Glomerular endothelial cell (primary cell): ENCODE measurements at regions not wholly inside any gene's neighbourhood (a gene's known extent, or its start where the extent isn't known, plus 50 kb on each side); places are given as distances from the start of the nearest gene placed in this dataset.
"Not testable (repeated sequence)": the region's sequence is repeated elsewhere in the genome, so short reads cannot be mapped to it uniquely, and the experiment has no call there.

Experiments used
- DNase-seq: peaks from one replicate; pipeline ENCODE4 v3.0.0-alpha.2; 2011; ENCODE audit warnings: low read depth, low spot score; ENCODE audit errors: extremely low read depth

GRCh38 chr12:20009965-20010364 lies 358.4 kb upstream of the PDE3A start:
- not testable (repeated sequence) for DNase-seq

- DNase-seq, result no peak
These were observed 357.1 kb upstream of the PDE3A start for GRCh38 chr12:20011200-20011599.

- no peak for DNase-seq
These were observed 350.5 kb upstream of the PDE3A start for GRCh38 chr12:20017802-20018201.

DNA sequence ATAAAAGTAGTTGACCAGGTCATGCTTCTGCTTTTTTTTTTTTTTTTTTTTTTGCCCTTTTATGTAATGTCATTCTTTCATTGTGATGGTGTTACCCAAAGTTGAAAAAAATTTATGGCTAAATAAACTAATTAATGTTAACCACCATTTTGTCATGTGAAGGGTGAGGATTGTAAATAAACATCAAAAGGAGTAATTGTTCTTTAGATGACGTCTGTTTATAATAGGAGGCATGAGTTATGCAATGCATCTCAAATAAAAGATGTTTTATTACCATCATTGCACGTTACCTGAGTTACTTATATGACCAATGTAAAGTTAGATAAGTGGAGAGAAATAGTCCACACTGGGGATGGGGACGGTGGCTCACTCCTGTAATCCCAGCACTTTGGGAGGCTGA lies 349.9 kb upstream of the PDE3A start:
- DNase-seq, result no peak

DNA sequence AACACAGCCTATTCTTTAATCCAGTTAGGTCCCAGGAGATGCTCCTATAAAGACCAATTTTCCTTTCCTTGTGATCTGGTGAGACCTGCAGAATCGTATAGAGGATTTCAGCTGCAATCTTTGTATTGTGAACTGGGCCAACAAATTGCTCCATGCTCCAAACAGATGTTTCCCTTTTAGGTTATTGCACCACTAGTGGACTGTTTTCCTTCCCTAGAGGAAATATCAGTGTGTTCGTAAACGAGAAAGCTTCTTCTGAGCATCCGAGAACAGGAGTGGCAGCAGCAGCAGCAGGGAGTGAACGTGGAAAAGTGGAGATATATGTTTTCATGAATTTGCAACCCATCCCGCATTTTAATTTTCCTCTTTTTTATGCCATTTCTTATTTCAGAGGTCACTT lies 344.1 kb upstream of the PDE3A start:
- no peak for DNase-seq

GRCh38 chr12:20028033-20028432 lies 340.3 kb upstream of the PDE3A start:
- no peak for DNase-seq

GRCh38 chr12:20030826-20031225 lies 337.5 kb upstream of the PDE3A start:
- peak; percentile 55 for DNase-seq

DNA sequence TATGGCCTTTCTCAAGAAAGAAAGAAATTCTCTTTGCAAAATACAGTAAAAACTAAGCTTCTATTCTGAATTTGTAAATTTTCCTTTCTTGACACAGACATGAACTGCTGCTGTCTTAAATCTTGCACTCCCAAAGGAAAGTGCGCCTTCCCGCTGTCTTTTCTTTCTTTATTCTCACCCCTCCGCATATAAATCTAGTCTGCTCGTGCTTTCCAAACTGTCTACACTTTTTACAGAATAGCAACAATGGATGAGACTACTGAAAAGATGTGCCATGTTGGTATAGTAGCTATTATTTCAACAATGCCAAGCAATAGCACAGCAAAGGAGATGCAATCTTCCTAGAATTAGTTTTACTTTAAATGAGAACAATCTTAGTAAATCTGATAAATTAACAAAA lies 328.8 kb upstream of the PDE3A start:
- no peak for DNase-seq

- no peak for DNase-seq
These were observed 328.2 kb upstream of the PDE3A start for GRCh38 chr12:20040184-20040583.

DNA sequence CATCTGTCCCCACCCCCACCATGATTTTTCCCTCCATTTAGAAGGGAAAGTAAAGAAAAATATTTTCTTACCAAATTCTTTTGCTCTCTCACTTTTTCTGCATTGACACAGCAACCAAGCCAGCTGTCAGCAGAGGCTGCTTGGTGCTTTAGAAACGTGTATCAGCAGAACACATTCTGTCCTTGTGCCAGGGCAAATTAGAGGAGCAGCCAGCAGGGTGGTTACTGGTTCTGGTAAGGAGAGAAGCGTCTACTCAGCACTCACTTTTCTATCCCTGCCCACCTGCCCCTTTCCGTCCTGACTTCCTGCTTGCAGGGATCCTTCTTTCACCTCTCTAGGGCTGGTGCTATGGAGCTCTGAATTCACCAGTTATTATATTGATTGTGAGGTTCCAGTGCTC lies 327.5 kb upstream of the PDE3A start:
- no peak for DNase-seq

- DNase-seq, result no peak
These were observed 324.0 kb upstream of the PDE3A start for GRCh38 chr12:20044351-20044750.

DNA sequence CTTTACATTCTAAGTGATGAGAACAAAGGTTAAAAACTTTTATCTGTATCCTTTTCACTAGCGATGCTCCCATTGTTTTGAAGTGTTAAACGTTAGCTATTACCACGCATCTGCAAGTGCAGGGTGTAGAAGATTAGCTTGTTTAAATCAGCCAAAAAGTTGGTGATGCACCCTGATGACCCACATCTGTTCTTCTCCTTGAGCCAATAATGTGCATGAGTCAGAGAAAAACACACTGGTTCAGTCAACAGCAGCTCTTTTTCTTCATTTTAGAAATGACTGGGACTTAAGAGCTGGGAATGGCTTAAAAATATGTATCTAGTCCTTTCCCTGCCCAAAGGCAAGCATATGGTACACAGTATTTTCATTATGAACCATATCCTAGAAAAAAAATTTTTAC lies 323.5 kb upstream of the PDE3A start:
- no peak for DNase-seq

DNA sequence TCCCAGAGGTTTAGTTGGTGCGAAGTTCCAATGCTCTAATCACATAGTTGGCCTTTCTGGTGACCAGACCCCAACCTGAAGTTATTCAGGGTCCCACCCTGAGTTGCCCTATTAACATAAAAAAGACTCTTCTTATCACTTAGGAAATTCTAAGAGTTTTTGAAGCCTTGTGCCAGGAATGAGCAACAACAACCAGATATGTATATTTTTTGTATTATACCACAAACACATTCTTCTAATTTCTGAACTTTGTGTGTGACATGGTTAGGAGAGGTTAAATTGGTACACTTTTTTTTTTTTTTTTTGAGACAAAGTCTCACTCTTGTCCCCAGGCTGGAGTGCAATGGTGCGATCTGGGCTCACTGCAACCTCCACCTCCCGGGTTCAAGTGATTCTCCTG lies 320.4 kb upstream of the PDE3A start:
- DNase-seq, result no peak

DNA sequence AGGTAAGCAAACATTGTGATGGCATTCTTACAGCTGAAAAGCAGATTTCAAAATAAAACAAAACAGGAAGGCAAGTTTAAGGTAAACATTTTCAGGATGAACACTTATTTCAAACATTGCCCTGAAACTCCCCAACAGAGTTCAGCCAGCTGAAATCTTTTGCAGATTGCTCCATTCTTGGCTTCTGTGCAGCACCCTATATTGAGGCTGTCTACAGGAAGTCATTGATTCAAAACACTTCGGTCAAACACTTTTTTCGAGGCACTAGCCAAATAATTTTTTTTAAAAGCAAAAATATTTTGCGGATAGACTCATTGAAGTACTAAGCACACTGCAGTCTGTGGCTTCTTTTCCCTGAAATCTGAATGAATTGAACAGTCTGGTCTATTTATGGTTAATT lies 318.1 kb upstream of the PDE3A start:
- DNase-seq, result no peak

DNA sequence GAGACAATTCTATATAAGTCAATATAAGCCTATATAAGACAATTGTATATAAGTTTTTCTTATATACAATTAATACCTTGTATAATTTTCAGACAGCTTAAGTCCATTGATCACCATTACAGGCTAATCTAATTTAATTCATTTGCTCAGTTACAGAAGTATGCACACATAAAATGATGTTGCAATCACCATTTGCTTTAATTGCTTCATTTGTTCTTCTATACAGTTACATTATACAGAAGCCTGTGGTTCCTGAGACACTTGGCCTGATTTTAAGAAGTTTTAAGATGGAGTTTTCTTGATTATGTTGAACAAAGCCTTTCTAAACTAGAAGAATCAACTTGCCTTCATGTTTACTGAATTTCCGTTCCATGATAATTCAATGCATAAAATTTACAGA lies 314.6 kb upstream of the PDE3A start:
- DNase-seq, result no peak

- no peak for DNase-seq
These were observed 312.5 kb upstream of the PDE3A start for GRCh38 chr12:20055856-20056255.

DNA sequence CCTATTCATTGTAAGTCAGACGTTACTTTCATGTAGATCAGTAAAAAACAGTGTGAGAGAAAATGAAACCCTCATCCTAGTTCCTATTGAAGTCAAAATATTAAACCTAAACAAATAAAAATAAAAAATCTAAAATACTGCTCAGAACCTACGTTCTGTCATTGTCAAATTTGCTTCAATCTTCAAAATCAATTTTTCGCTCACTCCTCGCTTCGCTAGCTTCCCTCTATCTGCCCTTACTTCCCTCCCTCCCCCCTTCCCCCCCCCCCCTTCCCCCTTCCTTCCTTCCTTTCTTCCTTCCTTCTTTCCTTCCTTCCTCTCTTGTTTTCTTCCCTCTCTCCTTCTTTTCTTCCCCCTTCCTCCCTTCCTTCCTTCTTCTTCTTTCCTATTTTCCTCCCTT lies 310.9 kb upstream of the PDE3A start:
- DNase-seq, result no peak

GRCh38 chr12:20063116-20063515 lies 305.2 kb upstream of the PDE3A start:
- no peak for DNase-seq

DNA sequence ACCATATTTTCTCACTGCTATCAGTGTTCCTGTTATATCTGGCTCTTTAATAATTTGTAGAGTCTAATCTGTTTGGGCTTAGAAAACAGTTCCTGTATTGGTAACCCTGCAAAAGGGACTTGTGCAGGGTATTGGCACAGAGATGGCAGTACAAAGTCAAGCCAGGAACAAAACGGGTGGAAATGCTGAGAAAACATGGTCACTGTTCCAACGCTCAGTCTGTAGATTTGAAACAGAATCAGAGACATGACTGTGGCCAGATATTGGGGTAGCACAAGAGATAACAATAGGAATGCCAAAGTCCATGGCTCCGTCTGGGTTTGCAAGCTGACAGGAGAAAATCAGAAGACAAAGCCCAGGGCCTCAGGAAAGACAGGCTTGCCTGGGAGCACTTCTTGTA lies 290.7 kb upstream of the PDE3A start:
- no peak for DNase-seq

GRCh38 chr12:20089077-20089476 lies 279.3 kb upstream of the PDE3A start:
- DNase-seq, result no peak

- DNase-seq, result not testable (repeated sequence)
These were observed 275.0 kb upstream of the PDE3A start for GRCh38 chr12:20093190-20093810.

GRCh38 chr12:20096430-20096829 lies 271.9 kb upstream of the PDE3A start:
- no peak for DNase-seq

- DNase-seq, result no peak
These were observed 270.7 kb upstream of the PDE3A start for GRCh38 chr12:20097626-20098025.
